Epithelial cell of esophagus (primary cell): ENCODE measurements at regions not wholly inside any gene's neighbourhood (a gene's known extent, or its start where the extent isn't known, plus 50 kb on each side); places are given as distances from the start of the nearest gene placed in this dataset.
A peak's percentile ranks its signal among the peaks of the same experiment; 100 is the strongest.
"Not testable (repeated sequence)": the region's sequence is repeated elsewhere in the genome, so short reads cannot be mapped to it uniquely, and the experiment has no call there.

Experiments used
- DNase-seq: peaks from one replicate; pipeline ENCODE4 v3.0.0; 2010; ENCODE audit warnings: low read depth
- H3K4me3 ChIP-seq: 2 replicates; pipeline ENCODE4 v1.5.1; 2011; ENCODE audit warnings: mild to moderate bottlenecking, low read length, control low read depth
- TF ChIP-seq, protein P1 (sequence below): IDR thresholded peaks from 2 replicates; pipeline ENCODE4 v1.5.1; 2011; ENCODE audit warnings: low read depth, mild to moderate bottlenecking, low read length, control low read depth, inconsistent platforms; ENCODE audit not compliant: insufficient read depth; ENCODE audit errors: missing control alignments

- DNase-seq, result no peak
- TF ChIP-seq, protein P1, sequence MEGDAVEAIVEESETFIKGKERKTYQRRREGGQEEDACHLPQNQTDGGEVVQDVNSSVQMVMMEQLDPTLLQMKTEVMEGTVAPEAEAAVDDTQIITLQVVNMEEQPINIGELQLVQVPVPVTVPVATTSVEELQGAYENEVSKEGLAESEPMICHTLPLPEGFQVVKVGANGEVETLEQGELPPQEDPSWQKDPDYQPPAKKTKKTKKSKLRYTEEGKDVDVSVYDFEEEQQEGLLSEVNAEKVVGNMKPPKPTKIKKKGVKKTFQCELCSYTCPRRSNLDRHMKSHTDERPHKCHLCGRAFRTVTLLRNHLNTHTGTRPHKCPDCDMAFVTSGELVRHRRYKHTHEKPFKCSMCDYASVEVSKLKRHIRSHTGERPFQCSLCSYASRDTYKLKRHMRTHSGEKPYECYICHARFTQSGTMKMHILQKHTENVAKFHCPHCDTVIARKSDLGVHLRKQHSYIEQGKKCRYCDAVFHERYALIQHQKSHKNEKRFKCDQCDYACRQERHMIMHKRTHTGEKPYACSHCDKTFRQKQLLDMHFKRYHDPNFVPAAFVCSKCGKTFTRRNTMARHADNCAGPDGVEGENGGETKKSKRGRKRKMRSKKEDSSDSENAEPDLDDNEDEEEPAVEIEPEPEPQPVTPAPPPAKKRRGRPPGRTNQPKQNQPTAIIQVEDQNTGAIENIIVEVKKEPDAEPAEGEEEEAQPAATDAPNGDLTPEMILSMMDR, result no peak
- no peak overlapping the region for H3K4me3 ChIP-seq
Observed at GRCh38 chr5:91449083-91449482, 66.0 kb upstream of the ARRDC3 start.

GRCh38 chr5:91448079-91448478 is 65.0 kb upstream of the ARRDC3 start:
- DNase-seq, H3K4me3 ChIP-seq: not testable (repeated sequence)

DNA sequence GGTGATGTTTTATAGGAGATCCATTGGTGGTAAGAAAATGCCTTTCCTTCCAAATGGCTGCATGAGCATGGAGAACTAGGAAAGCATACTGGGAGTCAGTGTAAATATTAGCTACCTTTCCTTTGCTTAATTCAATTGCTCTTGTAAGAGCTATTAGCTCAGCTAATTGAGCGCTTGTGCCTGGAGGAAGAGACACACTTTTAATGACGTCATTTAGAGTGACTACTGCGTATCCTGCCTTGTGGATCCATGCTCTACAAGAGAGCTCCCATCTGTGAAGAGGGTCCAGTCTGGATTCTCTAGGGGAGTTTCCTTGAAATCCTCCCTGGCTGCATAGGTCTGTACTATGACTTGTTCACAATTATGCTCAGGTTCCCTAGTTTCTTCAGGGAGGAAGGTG is 63.8 kb upstream of the ARRDC3 start:
- not testable (repeated sequence) for H3K4me3 ChIP-seq, DNase-seq

DNA sequence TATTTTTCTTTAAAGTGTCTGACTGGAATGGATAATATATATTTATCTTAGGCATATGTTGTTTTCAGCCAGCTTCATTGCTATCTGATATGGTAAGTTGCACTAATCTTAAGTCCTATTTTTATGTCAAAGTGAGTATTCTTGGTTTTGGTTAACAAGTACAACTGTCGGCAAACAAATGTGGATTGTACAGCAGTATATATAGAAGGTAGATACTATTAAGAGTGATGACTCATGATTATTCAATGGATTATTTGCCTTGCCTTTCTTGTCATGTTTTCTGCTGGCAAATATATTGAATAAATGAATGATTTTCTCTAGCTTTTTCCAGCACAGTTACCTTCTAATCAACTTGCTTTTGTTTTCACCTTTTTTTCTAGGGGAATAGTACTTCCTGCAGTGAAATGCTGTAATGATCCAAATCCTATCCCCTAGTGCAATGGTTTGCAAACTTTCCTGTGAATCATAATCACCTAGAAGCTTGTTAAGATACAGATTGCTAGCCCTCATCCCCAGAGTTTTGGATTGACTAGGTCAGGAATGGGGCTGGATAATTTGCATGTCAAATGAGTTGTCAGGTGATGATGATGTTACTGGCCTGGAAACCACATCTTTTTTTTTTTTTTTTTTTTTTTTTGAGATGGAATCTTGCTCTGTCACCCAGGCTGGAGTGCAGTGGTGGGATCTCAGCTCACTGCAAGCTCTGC is 60.8 kb upstream of the ARRDC3 start:
- peak; percentile 23 for DNase-seq
- TF ChIP-seq, protein P1, result no peak
- no peak overlapping the region for H3K4me3 ChIP-seq

DNA sequence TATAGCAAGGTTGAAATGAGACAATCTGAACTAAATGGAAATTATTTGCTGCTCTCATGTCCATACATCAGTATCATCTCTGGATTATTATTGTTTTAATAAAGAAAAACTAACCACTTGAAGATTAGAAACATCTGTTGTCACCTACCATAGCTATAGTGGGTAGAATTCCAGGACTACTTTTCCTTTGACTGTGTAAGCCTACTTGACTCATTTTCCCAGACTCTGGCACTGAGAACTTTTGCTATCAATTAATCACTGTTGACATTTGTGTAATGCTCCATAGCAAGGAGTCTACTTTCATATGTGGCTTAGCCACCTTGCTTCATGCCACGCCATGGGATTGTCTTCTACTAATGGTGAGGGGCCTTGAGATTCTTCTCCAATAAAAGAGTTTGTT is 59.9 kb upstream of the ARRDC3 start:
- TF ChIP-seq, protein P1, result no peak
- H3K4me3 ChIP-seq, result no peak overlapping the region
- peak; percentile 55 for DNase-seq

DNA sequence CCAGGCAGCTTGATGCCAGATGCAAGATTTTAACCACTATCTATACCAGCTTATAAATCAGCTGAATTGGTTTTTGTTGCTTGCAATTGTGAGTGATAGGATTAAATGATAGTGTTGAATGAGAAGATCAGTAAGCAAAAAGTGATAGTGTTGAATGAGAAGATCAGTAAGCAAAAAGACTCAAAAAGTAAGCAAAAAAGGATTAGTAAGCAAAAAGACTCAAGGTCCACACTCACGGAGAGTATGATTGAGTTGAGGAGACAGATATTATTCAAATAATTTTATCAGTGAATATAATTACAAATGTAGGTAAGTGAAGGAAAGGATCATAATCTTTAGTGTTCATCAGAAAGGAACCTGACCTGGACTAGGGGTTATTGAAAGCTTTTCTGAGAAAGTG is 58.0 kb upstream of the ARRDC3 start:
- DNase-seq, result no peak
- TF ChIP-seq, protein P1, result no peak
- no peak overlapping the region for H3K4me3 ChIP-seq

GRCh38 chr5:91438871-91439270 is 55.8 kb upstream of the ARRDC3 start:
- DNase-seq, result peak; percentile 9
- TF ChIP-seq, protein P1, result peak; percentile 34
- no peak overlapping the region for H3K4me3 ChIP-seq

GRCh38 chr5:91436241-91436640 is 53.1 kb upstream of the ARRDC3 start:
- DNase-seq, result no peak
- TF ChIP-seq, protein P1, result no peak

More at GRCh38 chr5:91436241-91436640, 53.1 kb upstream of the ARRDC3 start:
- H3K4me3 ChIP-seq, result no peak overlapping the region
